ENCODE measurements at regions not wholly inside any gene's neighbourhood (a gene's known extent, or its start where the extent isn't known, plus 50 kb on each side); places are given as distances from the start of the nearest gene placed in this dataset.

DNA sequence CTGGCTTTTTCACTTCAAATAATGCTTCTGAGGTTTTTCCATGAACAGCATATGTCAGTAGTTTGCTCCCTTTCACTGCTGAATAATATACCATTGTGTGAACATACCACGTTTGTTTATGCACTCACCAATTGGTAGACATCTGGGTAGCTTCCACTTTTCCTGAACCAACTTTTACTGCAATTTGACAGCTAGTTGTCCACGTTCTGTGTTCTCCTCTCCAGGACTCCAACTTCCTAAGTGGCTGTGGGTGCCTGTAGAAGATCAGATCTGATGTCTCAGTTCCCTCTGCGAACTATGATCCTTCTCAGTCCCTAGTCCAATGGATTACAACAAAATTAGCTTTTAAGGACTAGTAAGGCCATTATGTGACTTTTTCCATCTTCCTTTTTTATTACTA is 64.7 kb upstream of the PTCHD1 start:
- Mint-ChIP-seq H3K27me3 (no peaks in the 10 kb centered on the region), H3K27ac (no peak overlapping the region), H3K4me3 (no peak overlapping the region), H3K4me1 (no peaks in the 10 kb centered on the region), H3K9me3 (ENCODE audit: insufficient read depth) (no peaks in the 10 kb centered on the region)
- POLR2A ChIA-PET = no interaction called here
- Histone ChIP-seq H3K9ac (ENCODE audit: low read length) (no peak overlapping the region), H3K4me3 (ENCODE audit: control extremely low read depth in 1 of 5, extremely low read depth in 1 of 5, insufficient read depth in 1 of 5, low read depth in 2 of 5, low read length in 4 of 5) (no peak overlapping the region), H3K27ac (ENCODE audit: low read length in 2 of 2) (no peak overlapping the region), H3K36me3 (replicated peaks in 1 of 2; ENCODE audit: control extremely low read depth in 1 of 2, control insufficient read depth in 1 of 2, extremely low read depth in 1 of 2, insufficient read depth in 2 of 2, low read length in 1 of 2) (no peaks in the 10 kb centered on the region), H3K9me3 (ENCODE audit: control extremely low read depth in 1 of 3, control insufficient read depth in 2 of 3, insufficient read depth in 1 of 3, low read length in 2 of 3) (no peaks in the 10 kb centered on the region), H3K27me3 (replicated peaks in 1 of 4; ENCODE audit: control extremely low read depth in 1 of 4, control insufficient read depth in 3 of 4, insufficient read depth in 4 of 4, low read length in 3 of 4) (no peaks in the 10 kb centered on the region), H3K4me2 (replicated peaks; ENCODE audit: low read depth, low read length, poor library complexity, severe bottlenecking) (no peak overlapping the region), H2AFZ (ENCODE audit: insufficient read depth, low read depth, low read length, poor library complexity, severe bottlenecking) (no peak overlapping the region), H4K20me1 (ENCODE audit: control insufficient read depth, insufficient read depth, low read length, poor library complexity, severe bottlenecking) (no peaks in the 10 kb centered on the region), H3K79me2 (ENCODE audit: control insufficient read depth, insufficient read depth, low read length) (no peaks in the 10 kb centered on the region), H3K4me1 (ENCODE audit: control insufficient read depth in 2 of 2, insufficient read depth in 2 of 2, low read length in 2 of 2) (no peaks in the 10 kb centered on the region)
- intact Hi-C loops (cut with micrococcal nuclease) = no loop called here
- no CpG with 5 or more reads among the region's 3 CpGs for WGBS (ENCODE audit: insufficient coverage)
- no peak for DNase-seq
- CTCF ChIA-PET = no interaction called here
- TF ChIP-seq, protein P1, sequence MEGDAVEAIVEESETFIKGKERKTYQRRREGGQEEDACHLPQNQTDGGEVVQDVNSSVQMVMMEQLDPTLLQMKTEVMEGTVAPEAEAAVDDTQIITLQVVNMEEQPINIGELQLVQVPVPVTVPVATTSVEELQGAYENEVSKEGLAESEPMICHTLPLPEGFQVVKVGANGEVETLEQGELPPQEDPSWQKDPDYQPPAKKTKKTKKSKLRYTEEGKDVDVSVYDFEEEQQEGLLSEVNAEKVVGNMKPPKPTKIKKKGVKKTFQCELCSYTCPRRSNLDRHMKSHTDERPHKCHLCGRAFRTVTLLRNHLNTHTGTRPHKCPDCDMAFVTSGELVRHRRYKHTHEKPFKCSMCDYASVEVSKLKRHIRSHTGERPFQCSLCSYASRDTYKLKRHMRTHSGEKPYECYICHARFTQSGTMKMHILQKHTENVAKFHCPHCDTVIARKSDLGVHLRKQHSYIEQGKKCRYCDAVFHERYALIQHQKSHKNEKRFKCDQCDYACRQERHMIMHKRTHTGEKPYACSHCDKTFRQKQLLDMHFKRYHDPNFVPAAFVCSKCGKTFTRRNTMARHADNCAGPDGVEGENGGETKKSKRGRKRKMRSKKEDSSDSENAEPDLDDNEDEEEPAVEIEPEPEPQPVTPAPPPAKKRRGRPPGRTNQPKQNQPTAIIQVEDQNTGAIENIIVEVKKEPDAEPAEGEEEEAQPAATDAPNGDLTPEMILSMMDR (IDR thresholded peaks at IDR 0.05) = no peak
- no peak for TF ChIP-seq EZH2 (IDR thresholded peaks at IDR 0.05; ENCODE audit: borderline replicate concordance, insufficient read depth, low read depth, low read length, poor library complexity, severe bottlenecking)
- no peak for ATAC-seq (ENCODE audit: low read depth)

- no peak overlapping the region for H3K9ac ChIP-seq (ENCODE audit: low read length)
- H2AFZ ChIP-seq (ENCODE audit: insufficient read depth, low read depth, low read length, poor library complexity, severe bottlenecking) = no peak overlapping the region
- no peaks in the 10 kb centered on the region for H3K9me3 ChIP-seq (ENCODE audit: control extremely low read depth in 1 of 3, control insufficient read depth in 2 of 3, insufficient read depth in 1 of 3, low read length in 2 of 3)
- ATAC-seq (ENCODE audit: low read depth) = no peak
- no peaks in the 10 kb centered on the region for H4K20me1 ChIP-seq (ENCODE audit: control insufficient read depth, insufficient read depth, low read length, poor library complexity, severe bottlenecking)
- whole genome bisulfite sequencing (ENCODE audit: insufficient coverage) = no CpG with 5 or more reads among the region's 4 CpGs
- no peak overlapping the region for H3K4me3 Mint-ChIP-seq
- intact Hi-C loops (cut with micrococcal nuclease) = no loop called here
- H3K9me3 Mint-ChIP-seq (ENCODE audit: insufficient read depth) = no peaks in the 10 kb centered on the region
- no peak for DNase-seq
- H3K4me1 ChIP-seq (ENCODE audit: control insufficient read depth in 2 of 2, insufficient read depth in 2 of 2, low read length in 2 of 2) = no peaks in the 10 kb centered on the region
- H3K27me3 ChIP-seq (replicated peaks in 1 of 4; ENCODE audit: control extremely low read depth in 1 of 4, control insufficient read depth in 3 of 4, insufficient read depth in 4 of 4, low read length in 3 of 4) = no peaks in the 10 kb centered on the region
- H3K4me2 ChIP-seq (replicated peaks; ENCODE audit: low read depth, low read length, poor library complexity, severe bottlenecking) = no peak overlapping the region
- no peak overlapping the region for H3K27ac ChIP-seq (ENCODE audit: low read length in 2 of 2)
- ChIA-PET CTCF (no interaction called here), POLR2A (no interaction called here)
- H3K4me3 ChIP-seq (ENCODE audit: control extremely low read depth in 1 of 5, extremely low read depth in 1 of 5, insufficient read depth in 1 of 5, low read depth in 2 of 5, low read length in 4 of 5) = no peak overlapping the region
- TF ChIP-seq, protein P1 (IDR thresholded peaks at IDR 0.05) = no peak
- TF ChIP-seq EZH2 (IDR thresholded peaks at IDR 0.05; ENCODE audit: borderline replicate concordance, insufficient read depth, low read depth, low read length, poor library complexity, severe bottlenecking) = no peak
- H3K79me2 ChIP-seq (ENCODE audit: control insufficient read depth, insufficient read depth, low read length) = no peaks in the 10 kb centered on the region
- no peaks in the 10 kb centered on the region for H3K4me1 Mint-ChIP-seq
- H3K36me3 ChIP-seq (replicated peaks in 1 of 2; ENCODE audit: control extremely low read depth in 1 of 2, control insufficient read depth in 1 of 2, extremely low read depth in 1 of 2, insufficient read depth in 2 of 2, low read length in 1 of 2) = no peaks in the 10 kb centered on the region
- H3K27ac Mint-ChIP-seq = no peak overlapping the region
- no peaks in the 10 kb centered on the region for H3K27me3 Mint-ChIP-seq
These were observed 63.6 kb upstream of the PTCHD1 start for GRCh38 chrX:23271026-23271425.

All from B cell (primary cell).